ENCODE measurements at regions not wholly inside any gene's neighbourhood (a gene's known extent, or its start where the extent isn't known, plus 50 kb on each side); places are given as distances from the start of the nearest gene placed in this dataset.

DNA sequence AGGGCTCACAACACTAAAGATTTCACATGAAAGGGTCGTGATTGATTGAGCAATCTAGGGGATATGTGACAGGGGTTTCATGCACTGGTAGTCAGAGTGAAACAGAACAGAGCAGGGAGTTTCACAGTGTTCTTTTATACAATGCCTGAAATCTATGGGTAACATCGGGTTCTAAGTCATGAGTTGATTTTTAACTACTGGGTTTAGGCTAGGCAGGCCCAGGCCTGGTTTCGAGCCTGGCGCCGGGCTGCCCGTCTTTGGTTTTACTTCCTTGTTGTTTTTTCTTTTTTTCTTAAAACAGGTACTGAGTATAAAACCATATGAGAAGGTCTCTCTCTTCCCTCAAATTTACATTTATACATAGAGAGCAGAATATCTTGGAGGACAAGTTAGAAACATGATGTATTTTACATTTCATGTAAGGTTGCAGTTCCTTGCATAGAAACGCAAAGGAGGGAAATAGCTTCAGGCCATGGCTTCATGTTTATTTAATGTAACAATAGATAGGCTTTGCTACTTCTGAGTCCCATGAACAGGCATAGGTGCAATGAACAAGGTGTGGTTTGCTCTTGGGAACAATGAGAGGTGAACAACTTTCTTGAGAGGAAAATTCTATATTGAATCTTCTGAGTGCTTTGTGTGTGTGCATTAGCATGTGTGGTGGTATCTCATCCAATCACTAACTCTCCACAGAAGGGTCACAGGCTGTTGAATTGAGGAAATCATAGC, 128.9 kb upstream of the RXFP2 start:
- DNase-seq (ENCODE audit: low read depth) (no peak), FAIRE-seq (no peak)
- no peaks in the 10 kb centered on the region for H3K36me3 ChIP-seq (ENCODE audit: control insufficient read depth, insufficient read depth, low read length)
- H3K27me3 ChIP-seq (ENCODE audit: control insufficient read depth, insufficient read depth, low read length) = no peaks in the 10 kb centered on the region
- TF ChIP-seq, protein P1, sequence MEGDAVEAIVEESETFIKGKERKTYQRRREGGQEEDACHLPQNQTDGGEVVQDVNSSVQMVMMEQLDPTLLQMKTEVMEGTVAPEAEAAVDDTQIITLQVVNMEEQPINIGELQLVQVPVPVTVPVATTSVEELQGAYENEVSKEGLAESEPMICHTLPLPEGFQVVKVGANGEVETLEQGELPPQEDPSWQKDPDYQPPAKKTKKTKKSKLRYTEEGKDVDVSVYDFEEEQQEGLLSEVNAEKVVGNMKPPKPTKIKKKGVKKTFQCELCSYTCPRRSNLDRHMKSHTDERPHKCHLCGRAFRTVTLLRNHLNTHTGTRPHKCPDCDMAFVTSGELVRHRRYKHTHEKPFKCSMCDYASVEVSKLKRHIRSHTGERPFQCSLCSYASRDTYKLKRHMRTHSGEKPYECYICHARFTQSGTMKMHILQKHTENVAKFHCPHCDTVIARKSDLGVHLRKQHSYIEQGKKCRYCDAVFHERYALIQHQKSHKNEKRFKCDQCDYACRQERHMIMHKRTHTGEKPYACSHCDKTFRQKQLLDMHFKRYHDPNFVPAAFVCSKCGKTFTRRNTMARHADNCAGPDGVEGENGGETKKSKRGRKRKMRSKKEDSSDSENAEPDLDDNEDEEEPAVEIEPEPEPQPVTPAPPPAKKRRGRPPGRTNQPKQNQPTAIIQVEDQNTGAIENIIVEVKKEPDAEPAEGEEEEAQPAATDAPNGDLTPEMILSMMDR (IDR thresholded peaks at IDR 0.05; ENCODE audit: insufficient read depth, low read length, severe bottlenecking) = no peak
- no peak overlapping the region for H3K4me3 ChIP-seq (ENCODE audit: low read depth, low read length)

DNA sequence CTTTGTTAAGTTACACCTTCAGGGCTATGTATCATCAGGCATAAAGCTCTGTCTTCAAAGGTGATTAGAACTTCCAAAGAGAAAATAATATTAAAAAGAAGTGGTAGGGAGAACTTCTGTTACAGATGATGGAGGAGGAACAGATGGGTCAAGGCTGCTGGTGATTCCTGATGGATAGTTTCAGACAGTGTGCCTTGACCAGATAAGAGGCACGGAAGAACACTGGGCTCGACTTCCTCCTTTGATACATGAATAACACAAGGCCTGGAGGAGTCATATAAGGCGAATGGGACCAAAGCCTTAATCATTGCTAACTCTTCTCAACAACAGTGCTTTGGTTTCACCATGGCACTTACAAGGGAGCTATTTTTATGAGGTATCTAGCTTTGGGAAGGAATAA, 128.1 kb upstream of the RXFP2 start:
- TF ChIP-seq, protein P1 (IDR thresholded peaks at IDR 0.05; ENCODE audit: insufficient read depth, low read length, severe bottlenecking) = no peak
- Histone ChIP-seq H3K36me3 (ENCODE audit: control insufficient read depth, insufficient read depth, low read length) (no peaks in the 10 kb centered on the region), H3K27me3 (ENCODE audit: control insufficient read depth, insufficient read depth, low read length) (no peaks in the 10 kb centered on the region), H3K4me3 (ENCODE audit: low read depth, low read length) (no peak overlapping the region)
- DNase-seq (ENCODE audit: low read depth) = no peak
- no peak for FAIRE-seq

DNA sequence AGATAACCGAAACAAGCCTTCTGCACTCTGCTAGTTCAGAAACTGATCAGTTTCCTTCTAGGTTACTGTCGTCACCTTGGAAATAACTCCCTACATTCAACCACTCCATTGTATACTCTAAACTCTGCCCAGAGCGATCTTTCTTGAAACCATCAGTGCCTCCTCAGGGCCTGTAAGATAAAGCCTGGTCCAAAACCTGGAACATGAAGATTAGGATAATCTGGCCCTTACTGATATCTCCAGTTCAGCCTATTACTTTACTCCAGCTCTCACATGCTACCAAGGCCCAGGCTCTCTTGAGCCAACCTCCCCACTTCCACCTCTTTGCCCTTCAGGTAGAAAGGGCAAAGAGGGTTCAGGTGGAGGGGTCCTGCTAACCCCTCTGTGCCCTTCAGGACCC, 125.3 kb upstream of the RXFP2 start:
- TF ChIP-seq, protein P1 (IDR thresholded peaks at IDR 0.05; ENCODE audit: insufficient read depth, low read length, severe bottlenecking) = no peak
- H3K4me3 ChIP-seq (ENCODE audit: low read depth, low read length) = no peak overlapping the region
- H3K36me3 ChIP-seq (ENCODE audit: control insufficient read depth, insufficient read depth, low read length) = no peaks in the 10 kb centered on the region
- no peaks in the 10 kb centered on the region for H3K27me3 ChIP-seq (ENCODE audit: control insufficient read depth, insufficient read depth, low read length)
- FAIRE-seq (no peak), DNase-seq (ENCODE audit: low read depth) (no peak)

DNA sequence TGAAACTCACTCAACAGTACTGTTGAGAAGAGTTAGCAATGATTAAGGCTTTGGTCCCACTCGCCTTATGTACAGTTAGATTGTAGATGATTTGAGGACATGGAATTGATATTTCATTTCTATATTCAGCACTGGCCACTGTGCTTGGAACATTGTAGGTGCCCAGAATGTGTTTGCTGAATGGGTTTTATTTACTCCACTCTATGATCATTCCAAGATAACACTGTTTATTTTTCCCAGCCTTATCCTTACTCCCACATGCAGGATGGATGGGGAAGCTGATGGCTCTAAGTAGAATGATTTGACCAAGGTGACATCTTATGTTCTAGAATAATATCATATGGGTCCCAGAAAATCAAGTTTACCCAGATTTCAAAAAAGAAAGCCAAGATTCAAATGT, 124.6 kb upstream of the RXFP2 start:
- H3K36me3 ChIP-seq (ENCODE audit: control insufficient read depth, insufficient read depth, low read length) = no peaks in the 10 kb centered on the region
- FAIRE-seq (no peak), DNase-seq (ENCODE audit: low read depth) (no peak)
- no peak overlapping the region for H3K4me3 ChIP-seq (ENCODE audit: low read depth, low read length)
- TF ChIP-seq, protein P1 (IDR thresholded peaks at IDR 0.05; ENCODE audit: insufficient read depth, low read length, severe bottlenecking) = no peak
- H3K27me3 ChIP-seq (ENCODE audit: control insufficient read depth, insufficient read depth, low read length) = no peaks in the 10 kb centered on the region

DNA sequence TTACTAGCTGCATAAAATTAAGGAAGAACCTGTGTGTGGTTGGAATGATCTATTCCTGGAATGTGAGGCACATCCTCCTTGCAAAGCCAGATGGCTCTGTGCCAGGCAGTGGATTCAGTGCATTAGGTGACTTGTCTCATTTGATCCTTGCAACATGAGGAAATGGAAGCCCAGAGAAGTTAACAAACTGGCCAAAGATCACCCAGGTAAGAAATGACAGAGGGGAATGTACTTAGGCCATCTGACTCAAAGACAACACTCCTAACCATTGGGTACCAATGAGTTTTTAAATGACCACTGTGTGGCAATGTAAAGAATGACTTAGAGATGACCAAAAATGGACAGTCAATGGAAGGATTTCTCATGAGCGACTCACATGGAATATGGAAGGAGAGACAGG, 114.2 kb upstream of the RXFP2 start:
- Histone ChIP-seq H3K4me3 (ENCODE audit: low read depth, low read length) (no peak overlapping the region), H3K36me3 (ENCODE audit: control insufficient read depth, insufficient read depth, low read length) (no peaks in the 10 kb centered on the region), H3K27me3 (ENCODE audit: control insufficient read depth, insufficient read depth, low read length) (no peaks in the 10 kb centered on the region)
- TF ChIP-seq, protein P1 (IDR thresholded peaks at IDR 0.05; ENCODE audit: insufficient read depth, low read length, severe bottlenecking) = no peak
- FAIRE-seq (no peak), DNase-seq (ENCODE audit: low read depth) (no peak)

Measured in bronchial epithelial cell (primary cell).